BJ (cell line): ENCODE measurements at regions not wholly inside any gene's neighbourhood (a gene's known extent, or its start where the extent isn't known, plus 50 kb on each side); places are given as distances from the start of the nearest gene placed in this dataset.

Experiments used
- CTCF ChIA-PET: fragments of 350-600 bp; formaldehyde crosslinking; extraction: SDS; loops from one replicate; lab custom pipeline; 2021; ENCODE audit warnings: antibody characterized with exemption, inconsistent platforms; lab: Yijun Ruan, JAX
- POLR2A ChIA-PET: fragments of 300-600 bp; sonication (Branson Sonifier 250); formaldehyde crosslinking; extraction: SDS; loops from one replicate; lab custom pipeline; 2021; ENCODE audit warnings: antibody characterized with exemption; lab: Charles Lee
- DNase-seq: peaks from one replicate; pipeline ENCODE4 v3.0.0-alpha.2; 2011; ENCODE audit warnings: low read depth
- H3K27me3 ChIP-seq: 2 replicates; pipeline ENCODE4 v1.6.0; 2011; ENCODE audit warnings: low read length; ENCODE audit not compliant: control insufficient read depth, insufficient read depth
- H3K36me3 ChIP-seq: 2 replicates; pipeline ENCODE4 v1.5.1; 2011; ENCODE audit warnings: low read length; ENCODE audit not compliant: control insufficient read depth, insufficient read depth
- H3K4me3 ChIP-seq: 2 replicates; pipeline ENCODE4 v1.5.1; 2011; ENCODE audit warnings: low read depth, mild to moderate bottlenecking, control low read depth, low read length
- CTCF ChIP-seq: IDR thresholded peaks from 2 replicates; pipeline ENCODE4 v1.5.1; 2011; ENCODE audit warnings: low read depth, mild to moderate bottlenecking, control low read depth, inconsistent platforms, low read length, moderate library complexity; ENCODE audit not compliant: insufficient read depth

- ChIA-PET POLR2A (no interaction called here), CTCF (interaction anchor here (0.8 kb wide), 1 partner anchor 31 kb away, joined by 3 read pairs; no protein-coding TSS in a partner anchor)
- Histone ChIP-seq H3K27me3 (no peaks in the 10 kb centered on the region), H3K4me3 (no peak overlapping the region), H3K36me3 (no peaks in the 10 kb centered on the region)
- DNase-seq = no peak
- no peak for TF ChIP-seq CTCF
These were observed 263.3 kb upstream of the PLET1 start for GRCh38 chr11:112523951-112524350.

GRCh38 chr11:112524798-112525197 lies 264.1 kb upstream of the PLET1 start:
- DNase-seq = no peak
- ChIA-PET CTCF (no interaction called here), POLR2A (no interaction called here)
- H3K4me3 ChIP-seq = no peak overlapping the region
- H3K36me3 ChIP-seq = no peaks in the 10 kb centered on the region
- 0 out of 2 replicates have a peak, but pooled peaks cover under 1% of the 10 kb centered on the region for H3K27me3 ChIP-seq
- TF ChIP-seq CTCF = no peak

- CTCF ChIA-PET = no interaction called here
- H3K4me3 ChIP-seq = no peak overlapping the region
- no peak for DNase-seq
- H3K27me3 ChIP-seq = peaks cover 2% of the 10 kb centered on the region; the same call in 1 of the 2 replicates
- POLR2A ChIA-PET = no interaction called here
- no peak for TF ChIP-seq CTCF
- H3K36me3 ChIP-seq = no peaks in the 10 kb centered on the region
These were observed 264.6 kb upstream of the PLET1 start for GRCh38 chr11:112525270-112525669.

GRCh38 chr11:112525844-112526590 lies 265.4 kb upstream of the PLET1 start:
- H3K4me3 ChIP-seq = no peak overlapping the region
- DNase-seq = no peak
- H3K27me3 ChIP-seq = peaks cover 2% of the 10 kb centered on the region; the same call in 1 of the 2 replicates
- no peaks in the 10 kb centered on the region for H3K36me3 ChIP-seq
- CTCF ChIA-PET = no interaction called here
- no peak for TF ChIP-seq CTCF
- POLR2A ChIA-PET = no interaction called here

- no peak for DNase-seq
- Histone ChIP-seq H3K4me3 (no peak overlapping the region), H3K36me3 (no peaks in the 10 kb centered on the region), H3K27me3 (peaks cover 2% of the 10 kb centered on the region; the same call in 1 of the 2 replicates)
- ChIA-PET POLR2A (no interaction called here), CTCF (no interaction called here)
- TF ChIP-seq CTCF = no peak
These were observed 266.2 kb upstream of the PLET1 start for GRCh38 chr11:112526699-112527416.
